Amniotic stem cell (primary cell): ENCODE measurements at regions not wholly inside any gene's neighbourhood (a gene's known extent, or its start where the extent isn't known, plus 50 kb on each side); places are given as distances from the start of the nearest gene placed in this dataset.
A peak's percentile ranks its signal among the peaks of the same experiment; 100 is the strongest.

Experiments
- DNase-seq: peaks from one replicate; lab custom pipeline; 2025; lab: John Stamatoyannopoulos, UW

- no peak for DNase-seq
These were observed 131.0 kb upstream of the PHACTR1 start for GRCh38 chr6:12585497-12585958.

- no peak for DNase-seq
These were observed 129.7 kb upstream of the PHACTR1 start for GRCh38 chr6:12586721-12587480.

GRCh38 chr6:12590901-12591300 lies 125.7 kb upstream of the PHACTR1 start:
- DNase-seq = no peak

GRCh38 chr6:12592634-12593033 lies 123.9 kb upstream of the PHACTR1 start:
- no peak for DNase-seq

- DNase-seq = no peak
These were observed 122.6 kb upstream of the PHACTR1 start for GRCh38 chr6:12593771-12594529.

GRCh38 chr6:12594530-12594893 lies 122.1 kb upstream of the PHACTR1 start:
- no peak for DNase-seq

- no peak for DNase-seq
These were observed 121.3 kb upstream of the PHACTR1 start for GRCh38 chr6:12595161-12595811.

GRCh38 chr6:12596731-12597130 lies 119.8 kb upstream of the PHACTR1 start:
- DNase-seq = no peak

- DNase-seq = no peak
These were observed 117.6 kb upstream of the PHACTR1 start for GRCh38 chr6:12598919-12599318.

- no peak for DNase-seq
These were observed 114.7 kb upstream of the PHACTR1 start for GRCh38 chr6:12601881-12602280.

- DNase-seq = no peak
These were observed 114.2 kb upstream of the PHACTR1 start for GRCh38 chr6:12602342-12602741.

GRCh38 chr6:12602951-12603672 lies 113.5 kb upstream of the PHACTR1 start:
- DNase-seq = peak; percentile 47

GRCh38 chr6:12603673-12604049 lies 112.9 kb upstream of the PHACTR1 start:
- no peak for DNase-seq

GRCh38 chr6:12605888-12606345 lies 110.7 kb upstream of the PHACTR1 start:
- peak; percentile 49 for DNase-seq

GRCh38 chr6:12606616-12607015 lies 110.0 kb upstream of the PHACTR1 start:
- DNase-seq = no peak

- no peak for DNase-seq
These were observed 108.3 kb upstream of the PHACTR1 start for GRCh38 chr6:12608016-12608860.

GRCh38 chr6:12608874-12609273 lies 107.7 kb upstream of the PHACTR1 start:
- DNase-seq = no peak

GRCh38 chr6:12609751-12610150 lies 106.8 kb upstream of the PHACTR1 start:
- DNase-seq = no peak

GRCh38 chr6:12610862-12611261 lies 105.7 kb upstream of the PHACTR1 start:
- DNase-seq = no peak

- DNase-seq = no peak
These were observed 102.8 kb upstream of the PHACTR1 start for GRCh38 chr6:12613811-12614210.

GRCh38 chr6:12614456-12614855 lies 102.1 kb upstream of the PHACTR1 start:
- no peak for DNase-seq
